ENCODE measurements at regions not wholly inside any gene's neighbourhood (a gene's known extent, or its start where the extent isn't known, plus 50 kb on each side); places are given as distances from the start of the nearest gene placed in this dataset.

DNA sequence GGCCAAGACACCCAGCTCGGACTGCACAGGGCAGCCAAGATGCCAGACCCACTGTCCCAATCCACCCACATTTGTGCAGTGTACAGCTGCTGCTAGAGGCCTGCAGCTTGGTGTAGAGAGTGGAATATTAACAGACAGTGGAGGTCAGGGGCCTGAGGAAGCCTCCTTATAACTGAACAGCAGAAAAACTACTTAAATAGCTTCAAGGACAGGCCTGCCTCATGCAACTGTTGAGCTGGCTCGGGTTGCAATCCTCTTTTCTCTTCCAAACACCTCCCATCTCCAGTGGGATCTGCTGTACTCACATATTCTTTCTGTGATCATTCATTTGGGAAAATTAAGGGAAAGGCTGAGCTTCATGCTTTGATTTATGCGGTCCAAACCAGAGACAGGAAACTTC, 1043.2 kb upstream of the TMEM132C start:
- no peak for TF ChIP-seq EZH2 (IDR thresholded peaks at IDR 0.05; ENCODE audit: low read depth, unreplicated experiment)
- no peak for TF ChIP-seq POLR2AphosphoS5 (IDR thresholded peaks at IDR 0.05; ENCODE audit: low read depth)
- TF ChIP-seq, protein P1, sequence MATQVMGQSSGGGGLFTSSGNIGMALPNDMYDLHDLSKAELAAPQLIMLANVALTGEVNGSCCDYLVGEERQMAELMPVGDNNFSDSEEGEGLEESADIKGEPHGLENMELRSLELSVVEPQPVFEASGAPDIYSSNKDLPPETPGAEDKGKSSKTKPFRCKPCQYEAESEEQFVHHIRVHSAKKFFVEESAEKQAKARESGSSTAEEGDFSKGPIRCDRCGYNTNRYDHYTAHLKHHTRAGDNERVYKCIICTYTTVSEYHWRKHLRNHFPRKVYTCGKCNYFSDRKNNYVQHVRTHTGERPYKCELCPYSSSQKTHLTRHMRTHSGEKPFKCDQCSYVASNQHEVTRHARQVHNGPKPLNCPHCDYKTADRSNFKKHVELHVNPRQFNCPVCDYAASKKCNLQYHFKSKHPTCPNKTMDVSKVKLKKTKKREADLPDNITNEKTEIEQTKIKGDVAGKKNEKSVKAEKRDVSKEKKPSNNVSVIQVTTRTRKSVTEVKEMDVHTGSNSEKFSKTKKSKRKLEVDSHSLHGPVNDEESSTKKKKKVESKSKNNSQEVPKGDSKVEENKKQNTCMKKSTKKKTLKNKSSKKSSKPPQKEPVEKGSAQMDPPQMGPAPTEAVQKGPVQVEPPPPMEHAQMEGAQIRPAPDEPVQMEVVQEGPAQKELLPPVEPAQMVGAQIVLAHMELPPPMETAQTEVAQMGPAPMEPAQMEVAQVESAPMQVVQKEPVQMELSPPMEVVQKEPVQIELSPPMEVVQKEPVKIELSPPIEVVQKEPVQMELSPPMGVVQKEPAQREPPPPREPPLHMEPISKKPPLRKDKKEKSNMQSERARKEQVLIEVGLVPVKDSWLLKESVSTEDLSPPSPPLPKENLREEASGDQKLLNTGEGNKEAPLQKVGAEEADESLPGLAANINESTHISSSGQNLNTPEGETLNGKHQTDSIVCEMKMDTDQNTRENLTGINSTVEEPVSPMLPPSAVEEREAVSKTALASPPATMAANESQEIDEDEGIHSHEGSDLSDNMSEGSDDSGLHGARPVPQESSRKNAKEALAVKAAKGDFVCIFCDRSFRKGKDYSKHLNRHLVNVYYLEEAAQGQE (IDR thresholded peaks at IDR 0.05; ENCODE audit: unreplicated experiment), result no peak
- TF ChIP-seq CTCF (conservative IDR thresholded peaks at IDR 0.05; ENCODE audit: low read depth in 2 of 2), result no peak
- no peak for TF ChIP-seq EZH2phosphoT487 (IDR thresholded peaks at IDR 0.05; ENCODE audit: unreplicated experiment)
- no peak for TF ChIP-seq ZNF114 (CRISPR knock-in tag; IDR thresholded peaks at IDR 0.05)
- TF ChIP-seq STAT1 (IDR thresholded peaks at IDR 0.05; ENCODE audit: unreplicated experiment), result no peak
- TF ChIP-seq ETS1 (IDR thresholded peaks at IDR 0.05), result no peak
- no peak for TF ChIP-seq JUNB (IDR thresholded peaks at IDR 0.05; ENCODE audit: unreplicated experiment)
- TF ChIP-seq NANOG (IDR thresholded peaks at IDR 0.05; ENCODE audit: borderline replicate concordance), result no peak
